Kidney (tissue), 13 donors: ENCODE measurements at regions not wholly inside any gene's neighbourhood (a gene's known extent, or its start where the extent isn't known, plus 50 kb on each side); places are given as distances from the start of the nearest gene placed in this dataset.

Experiments
- DNase-seq, 5 donors: peaks; one replicate each; pipeline ENCODE4 v3.0.0-alpha.2; 2013 to 2020
- FAIRE-seq: peaks from 2 replicates; lab custom pipeline; 2012; peaks lifted over from hg19 to GRCh38; lab: Jason Lieb, UNC
- H3K27ac ChIP-seq, 2 donors: one replicate each; pipeline ENCODE4 v1.7.0; 2013; ENCODE audit warnings: low read depth in 2 of 2, low read length in 2 of 2, inconsistent platforms in 1 of 2
- H3K27me3 ChIP-seq: one replicate; pipeline ENCODE4 v1.7.1; 2013; ENCODE audit warnings: low read length, inconsistent platforms; ENCODE audit not compliant: control insufficient read depth, insufficient read depth
- H3K36me3 ChIP-seq, 3 donors: one replicate each; pipeline versions ENCODE4 v1.7.0 to v1.7.1; 2013; ENCODE audit warnings: low read length in 3 of 3, control low read depth in 1 of 3, inconsistent platforms in 1 of 3; ENCODE audit not compliant: insufficient read depth in 3 of 3, control insufficient read depth in 2 of 3
- H3K4me1 ChIP-seq, 3 donors: one replicate each; pipeline versions ENCODE4 v1.7.0 to v1.7.1; 2013; ENCODE audit warnings: low read length in 3 of 3, inconsistent platforms in 1 of 3, low read depth in 1 of 3; ENCODE audit not compliant: control insufficient read depth in 2 of 3, insufficient read depth in 2 of 3
- H3K4me3 ChIP-seq, 3 donors: one replicate each; pipeline versions ENCODE4 v1.7.0 to v1.8.1; 2013; ENCODE audit warnings: low read length in 3 of 3, control low read depth in 1 of 3, inconsistent platforms in 1 of 3
- H3K9ac ChIP-seq, 3 donors: one replicate each; pipeline versions ENCODE4 v1.7.0 to v1.7.1; 2013; ENCODE audit warnings: low read length in 3 of 3, control low read depth in 1 of 3, inconsistent platforms in 1 of 3
- H3K9me3 ChIP-seq, 3 donors: one replicate each; pipeline versions ENCODE4 v1.7.0 to v1.7.1; 2013; ENCODE audit warnings: low read length in 3 of 3, control low read depth in 1 of 3, inconsistent platforms in 1 of 3; ENCODE audit not compliant: control insufficient read depth in 2 of 3, insufficient read depth in 1 of 3
- CTCF ChIP-seq: IDR thresholded peaks from 3 replicates; pipeline ENCODE4 v1.5.1; 2012; ENCODE audit warnings: mild to moderate bottlenecking, moderate library complexity, borderline replicate concordance; ENCODE audit not compliant: insufficient read depth; ENCODE audit errors: extremely low read depth
- intact Hi-C: fragments of 100-400 bp; cut with DNase I; formaldehyde crosslinking; loops from one replicate; pipeline ENCODE4 v1.11.1; 2022
- donor health status: control.
- donor health status: control.
- donor health status: control.
- donor health status: control.
- donor health status: control.
- donor health status: DM: yes; HTN: yes; CAD: no.
- donor health status: Normal renal cell carcinoma (clear cell type).

- H3K36me3 ChIP-seq: no peaks in the 10 kb centered on the region
- H3K4me1 ChIP-seq: no peaks in the 10 kb centered on the region
- no peak for TF ChIP-seq CTCF
- H3K27ac ChIP-seq: no peak overlapping the region
- no peaks in the 10 kb centered on the region for H3K9me3 ChIP-seq
- no peak overlapping the region for H3K9ac ChIP-seq
- intact Hi-C loops: no loop called here
- no peak for DNase-seq
- H3K4me3 ChIP-seq: no peak overlapping the region
- no peaks in the 10 kb centered on the region for H3K27me3 ChIP-seq
- no peak for FAIRE-seq
These were observed 448.1 kb upstream of the NXPH2 start for GRCh38 chr2:139228276-139228675.

GRCh38 chr2:139225961-139226360, 445.8 kb upstream of the NXPH2 start:
- TF ChIP-seq CTCF: no peak
- DNase-seq (no peak), FAIRE-seq (no peak)
- Histone ChIP-seq H3K36me3 (no peaks in the 10 kb centered on the region), H3K27ac (no peak overlapping the region), H3K27me3 (no peaks in the 10 kb centered on the region), H3K9ac (no peak overlapping the region), H3K4me1 (no peaks in the 10 kb centered on the region), H3K9me3 (no peaks in the 10 kb centered on the region), H3K4me3 (no peak overlapping the region)
- intact Hi-C loops: no loop called here

GRCh38 chr2:139218181-139218580, 438.0 kb upstream of the NXPH2 start:
- H3K4me3 ChIP-seq: no peak overlapping the region
- no peaks in the 10 kb centered on the region for H3K36me3 ChIP-seq
- H3K4me1 ChIP-seq: no peaks in the 10 kb centered on the region
- intact Hi-C loops: no loop called here
- no peak overlapping the region for H3K9ac ChIP-seq
- DNase-seq (no peak), FAIRE-seq (no peak)
- no peak overlapping the region for H3K27ac ChIP-seq
- no peaks in the 10 kb centered on the region for H3K27me3 ChIP-seq
- TF ChIP-seq CTCF: no peak
- no peaks in the 10 kb centered on the region for H3K9me3 ChIP-seq

GRCh38 chr2:139217641-139218040, 437.5 kb upstream of the NXPH2 start:
- H3K27ac ChIP-seq: no peak overlapping the region
- no peaks in the 10 kb centered on the region for H3K9me3 ChIP-seq
- no peak for TF ChIP-seq CTCF
- no peaks in the 10 kb centered on the region for H3K4me1 ChIP-seq
- DNase-seq (no peak), FAIRE-seq (no peak)
- no peak overlapping the region for H3K9ac ChIP-seq
- no peaks in the 10 kb centered on the region for H3K36me3 ChIP-seq
- no peak overlapping the region for H3K4me3 ChIP-seq
- H3K27me3 ChIP-seq: no peaks in the 10 kb centered on the region
- intact Hi-C loops: no loop called here
